Body of pancreas (tissue), 4 donors: ENCODE measurements at regions not wholly inside any gene's neighbourhood (a gene's known extent, or its start where the extent isn't known, plus 50 kb on each side); places are given as distances from the start of the nearest gene placed in this dataset.

Experiments used
- CTCF ChIP-seq, 7 experiments: fragments of 450-650 bp in 4 of 7; fragments of 200-600 bp in 3 of 7; sonication (generic) in 3 of 7; IDR thresholded peaks; one replicate each; pipeline ENCODE4 v1.5.1; 2016 to 2019; ENCODE audit warnings: antibody characterized with exemption in 7 of 7
- POLR2A ChIP-seq, 3 donors: fragments of 450-650 bp; IDR thresholded peaks; one replicate each; pipeline ENCODE4 v1.6.1; 2016; ENCODE audit warnings: antibody characterized with exemption in 3 of 3, mild to moderate bottlenecking in 2 of 3

- TF ChIP-seq CTCF (IDR thresholded peaks at IDR 0.05) (no peak), POLR2A (IDR thresholded peaks at IDR 0.05) (no peak)
Measured at GRCh38 chr9:79116709-79117108, 455.1 kb upstream of the TLE4 start.
